ENCODE measurements at regions not wholly inside any gene's neighbourhood (a gene's known extent, or its start where the extent isn't known, plus 50 kb on each side); places are given as distances from the start of the nearest gene placed in this dataset.

DNA sequence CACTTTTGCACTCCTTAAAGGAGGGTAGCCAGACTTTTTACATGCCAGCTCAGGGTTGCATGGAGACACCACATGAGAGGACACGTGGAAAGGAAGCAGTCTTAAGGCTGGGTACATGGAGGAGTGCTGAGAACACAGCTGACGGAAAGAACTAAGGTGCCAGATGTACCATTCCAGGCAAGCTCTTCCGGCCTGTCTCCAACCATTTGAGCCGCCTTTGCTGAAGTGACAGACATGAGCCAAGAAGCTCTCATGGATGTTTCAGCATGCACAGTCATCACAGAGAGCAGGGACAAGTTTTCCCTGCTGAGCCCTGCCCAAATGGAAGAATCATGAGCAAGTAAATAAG, 83.4 kb upstream of the BMP2K start:
- Histone ChIP-seq H3K27ac (ENCODE audit: extremely low read depth, low read depth, low read length) (no peak overlapping the region), H3K9me3 (ENCODE audit: control insufficient read depth, insufficient read depth, low read depth, low read length) (no peaks in the 10 kb centered on the region), H3K36me3 (ENCODE audit: control insufficient read depth in 2 of 2, insufficient read depth in 1 of 2, low read length in 2 of 2) (no peaks in the 10 kb centered on the region), H3K4me3 (ENCODE audit: low read depth, low read length) (no peak overlapping the region), H3K4me1 (ENCODE audit: control insufficient read depth, insufficient read depth, low read length) (no peaks in the 10 kb centered on the region)
- TF ChIP-seq ZBTB10 (tag by site-specific recombination; IDR thresholded peaks at IDR 0.05), result no peak
- no peak for TF ChIP-seq ZNF324 (tag by site-specific recombination; IDR thresholded peaks at IDR 0.05)
- TF ChIP-seq ZNF394 (tag by site-specific recombination; IDR thresholded peaks at IDR 0.05; ENCODE audit: borderline replicate concordance), result no peak
- TF ChIP-seq ZNF558 (tag by site-specific recombination; IDR thresholded peaks at IDR 0.05), result no peak
- TF ChIP-seq ZNF692 (tag by site-specific recombination; IDR thresholded peaks at IDR 0.05), result no peak
- TF ChIP-seq ZNF404 (tag by site-specific recombination; IDR thresholded peaks at IDR 0.05), result no peak
- TF ChIP-seq ZNF184 (tag by site-specific recombination; IDR thresholded peaks at IDR 0.05), result no peak
- no peak for TF ChIP-seq HIC1 (tag by site-specific recombination; IDR thresholded peaks at IDR 0.05)
- no peak for TF ChIP-seq ZNF747 (tag by site-specific recombination; IDR thresholded peaks at IDR 0.05)
- TF ChIP-seq YY1 (tag by site-specific recombination; IDR thresholded peaks at IDR 0.05), result no peak
- no peak for TF ChIP-seq ZNF513 (tag by site-specific recombination; IDR thresholded peaks at IDR 0.05)
- no peak for TF ChIP-seq SP3 (tag by site-specific recombination; IDR thresholded peaks at IDR 0.05)
- TF ChIP-seq ZNF660 (tag by site-specific recombination; IDR thresholded peaks at IDR 0.05), result no peak
- no peak for TF ChIP-seq ZBTB6 (tag by site-specific recombination; IDR thresholded peaks at IDR 0.05)
- TF ChIP-seq PBX3 (CRISPR knock-in tag; IDR thresholded peaks at IDR 0.05), result no peak
- TF ChIP-seq, protein P1, sequence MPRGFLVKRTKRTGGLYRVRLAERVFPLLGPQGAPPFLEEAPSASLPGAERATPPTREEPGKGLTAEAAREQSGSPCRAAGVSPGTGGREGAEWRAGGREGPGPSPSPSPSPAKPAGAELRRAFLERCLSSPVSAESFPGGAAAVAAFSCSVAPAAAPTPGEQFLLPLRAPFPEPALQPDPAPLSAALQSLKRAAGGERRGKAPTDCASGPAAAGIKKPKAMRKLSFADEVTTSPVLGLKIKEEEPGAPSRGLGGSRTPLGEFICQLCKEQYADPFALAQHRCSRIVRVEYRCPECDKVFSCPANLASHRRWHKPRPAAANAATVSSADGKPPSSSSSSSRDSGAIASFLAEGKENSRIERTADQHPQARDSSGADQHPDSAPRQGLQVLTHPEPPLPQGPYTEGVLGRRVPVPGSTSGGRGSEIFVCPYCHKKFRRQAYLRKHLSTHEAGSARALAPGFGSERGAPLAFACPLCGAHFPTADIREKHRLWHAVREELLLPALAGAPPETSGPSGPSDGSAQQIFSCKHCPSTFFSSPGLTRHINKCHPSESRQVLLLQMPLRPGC (tag by site-specific recombination; IDR thresholded peaks at IDR 0.05), result no peak
- ChIA-PET CTCF (interaction anchor here (0.5 to 0.6 kb wide), 2 partner anchors 29 to 70 kb away, joined by 3 read pairs; no protein-coding TSS in a partner anchor), POLR2A (no interaction called here)
